LHCN-M2 (cell line): ENCODE measurements at regions not wholly inside any gene's neighbourhood (a gene's known extent, or its start where the extent isn't known, plus 50 kb on each side); places are given as distances from the start of the nearest gene placed in this dataset.

ENCODE experiments used
- DNase-seq: peaks from one replicate; pipeline ENCODE4 v3.0.0-alpha.2; 2012; ENCODE audit warnings: low read depth

DNA sequence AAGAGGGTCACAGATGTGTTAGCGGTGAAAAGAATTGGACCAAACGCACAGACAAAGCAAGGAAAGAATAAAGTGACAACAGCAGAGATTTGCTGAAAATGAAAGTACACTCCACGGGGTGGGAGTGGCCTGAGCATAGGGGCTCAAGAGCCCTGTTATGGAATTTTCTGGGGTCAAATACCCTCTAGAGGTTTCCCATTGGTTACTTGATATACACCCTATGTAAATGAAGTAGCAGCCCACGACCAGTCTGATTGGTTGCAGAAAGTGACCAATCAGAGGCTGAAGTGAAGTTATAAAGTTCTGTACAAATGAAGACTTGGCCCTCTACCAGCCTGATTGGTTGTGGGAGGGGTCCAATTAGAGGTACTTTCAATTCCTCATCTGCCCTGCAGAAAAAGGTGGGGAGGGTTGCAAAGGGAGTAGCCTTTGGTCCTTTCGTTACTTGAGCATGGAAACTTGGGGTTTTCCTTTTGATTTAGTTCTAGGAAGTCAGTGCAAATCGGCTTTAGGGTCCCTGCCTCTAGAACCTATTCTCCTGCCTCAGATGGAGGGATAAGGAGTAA is 125.6 kb upstream of the PRPS1L1 start:
- peak; percentile 12 for DNase-seq

DNA sequence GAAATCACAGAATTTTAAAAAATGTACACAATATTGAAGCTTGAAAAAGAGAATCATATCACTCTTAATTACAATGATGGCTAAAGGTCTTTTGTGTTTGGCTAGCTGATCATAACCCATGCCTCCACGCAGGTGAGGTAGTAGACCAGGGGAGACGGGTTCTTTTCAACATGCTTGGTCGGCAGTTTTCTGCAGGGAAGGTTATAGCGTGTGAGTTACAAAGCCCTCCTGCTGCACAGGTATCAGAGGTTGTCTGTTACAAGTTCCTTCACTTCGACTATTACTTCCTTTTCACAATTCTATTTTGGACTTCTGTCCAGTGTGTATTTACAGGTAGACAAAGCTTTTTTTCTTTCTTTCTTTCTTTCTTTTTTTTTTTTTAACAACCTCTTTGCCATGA is 127.1 kb upstream of the PRPS1L1 start:
- no peak for DNase-seq

DNA sequence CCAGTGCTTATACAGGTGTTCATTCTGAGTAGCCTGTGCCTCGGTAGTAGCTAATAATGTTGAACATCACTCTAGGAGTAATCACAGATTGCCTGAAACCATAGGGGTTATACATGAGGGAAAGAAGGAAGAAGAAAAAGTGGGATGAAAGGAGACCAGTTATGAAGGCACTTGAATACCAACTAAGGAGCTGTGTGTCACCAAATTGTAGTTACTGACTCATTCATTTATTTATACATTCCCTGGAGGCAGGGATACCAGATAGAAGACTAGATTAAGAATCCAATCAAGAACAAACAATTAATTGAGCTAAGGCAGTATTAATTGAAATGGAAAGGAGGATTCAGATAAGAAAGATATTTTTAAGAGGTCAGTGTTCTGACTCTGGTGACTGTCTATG is 129.6 kb upstream of the PRPS1L1 start:
- DNase-seq, result no peak

DNA sequence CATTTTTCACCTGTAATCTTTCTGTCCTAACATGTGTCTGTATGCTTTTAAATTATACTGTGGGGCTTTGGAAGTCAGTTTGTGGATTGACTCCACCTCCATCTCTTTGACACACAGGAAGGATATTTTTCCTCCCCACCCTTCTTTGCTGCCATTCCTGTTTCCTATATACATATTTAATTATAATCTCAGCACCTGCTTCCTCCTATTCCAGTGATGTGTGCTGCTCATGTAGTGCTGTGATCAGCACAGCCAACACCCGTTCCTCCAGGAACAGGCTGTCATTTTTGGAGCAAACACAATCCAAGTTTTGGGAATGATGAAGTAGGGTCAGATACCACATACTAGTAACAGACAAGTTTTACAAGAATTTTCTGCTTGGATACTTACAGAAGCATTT is 135.0 kb upstream of the PRPS1L1 start:
- DNase-seq, result no peak

DNA sequence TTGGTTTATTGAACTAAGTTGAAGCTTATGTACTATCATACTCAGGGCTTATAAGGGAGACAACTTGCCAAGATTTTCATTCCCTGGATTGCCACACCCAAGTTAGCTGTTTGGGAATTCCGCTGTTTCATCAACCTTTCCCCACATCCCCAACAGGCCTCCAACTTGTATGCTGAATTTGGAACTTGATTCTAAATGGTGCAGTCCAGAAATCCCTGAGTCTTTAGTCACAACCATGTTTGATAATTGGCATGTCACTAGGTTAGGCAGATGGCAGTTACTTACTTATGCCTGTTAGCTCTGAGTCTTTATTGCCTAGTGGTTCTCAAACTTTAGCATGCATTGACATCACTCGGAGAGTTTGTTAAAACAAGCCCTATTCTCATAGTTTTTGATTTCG is 135.4 kb upstream of the PRPS1L1 start:
- DNase-seq, result no peak

DNA sequence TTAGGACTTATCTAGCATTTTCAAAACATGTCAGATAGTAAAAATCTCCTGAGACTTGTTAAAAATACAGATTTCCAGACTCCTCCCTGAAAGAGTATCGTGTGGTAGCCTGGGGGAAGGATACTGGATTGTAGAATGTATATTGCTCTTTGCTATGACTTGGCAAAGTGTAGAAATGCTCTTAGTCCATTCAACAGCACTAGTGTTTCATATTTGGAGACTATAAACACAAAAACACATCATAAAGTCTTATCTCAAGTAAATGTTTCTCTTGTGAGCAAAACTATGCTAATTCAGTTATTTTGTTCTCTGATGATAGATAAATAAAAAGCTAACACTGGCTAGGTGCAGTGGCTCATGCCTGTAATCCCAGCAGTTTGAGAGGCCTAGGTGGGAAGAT is 137.5 kb upstream of the PRPS1L1 start:
- DNase-seq, result no peak

DNA sequence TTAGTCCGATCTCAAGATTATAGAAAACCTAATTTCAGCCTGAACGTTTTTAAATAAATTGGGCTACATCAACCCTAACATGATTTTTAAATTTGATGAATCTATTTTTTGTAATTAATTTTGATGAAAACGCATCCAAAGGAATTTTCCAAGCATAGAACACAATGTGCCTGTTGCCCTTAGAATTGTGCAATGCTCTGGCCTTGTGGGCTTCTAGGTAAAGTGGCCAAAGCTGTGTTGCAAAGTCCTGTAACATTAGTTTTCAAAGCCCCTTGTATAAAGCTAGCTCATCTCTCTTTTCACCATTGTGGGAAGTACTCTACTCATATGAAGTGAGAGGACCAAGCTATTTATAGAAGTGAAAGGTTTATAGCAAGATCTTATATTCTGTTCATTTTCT is 138.4 kb upstream of the PRPS1L1 start:
- no peak for DNase-seq

DNA sequence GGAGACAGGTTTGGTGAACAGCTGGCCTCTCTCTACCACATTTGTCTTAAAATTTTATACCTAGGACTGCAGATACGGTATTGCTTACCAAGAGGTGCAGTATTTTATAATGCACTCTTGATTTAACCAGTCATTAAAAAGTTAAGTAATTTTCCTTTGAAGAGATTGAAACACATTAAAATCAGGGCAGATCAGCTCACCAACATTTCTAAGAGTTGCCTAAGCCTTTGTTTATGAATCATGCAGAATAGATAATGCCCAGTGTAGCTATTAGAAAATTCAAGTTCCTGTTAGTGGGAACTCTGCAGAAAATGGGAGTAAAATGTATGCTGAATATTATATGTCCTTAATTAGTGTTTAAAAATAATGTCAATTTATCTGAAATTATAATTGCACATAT is 140.2 kb upstream of the PRPS1L1 start:
- DNase-seq, result no peak

DNA sequence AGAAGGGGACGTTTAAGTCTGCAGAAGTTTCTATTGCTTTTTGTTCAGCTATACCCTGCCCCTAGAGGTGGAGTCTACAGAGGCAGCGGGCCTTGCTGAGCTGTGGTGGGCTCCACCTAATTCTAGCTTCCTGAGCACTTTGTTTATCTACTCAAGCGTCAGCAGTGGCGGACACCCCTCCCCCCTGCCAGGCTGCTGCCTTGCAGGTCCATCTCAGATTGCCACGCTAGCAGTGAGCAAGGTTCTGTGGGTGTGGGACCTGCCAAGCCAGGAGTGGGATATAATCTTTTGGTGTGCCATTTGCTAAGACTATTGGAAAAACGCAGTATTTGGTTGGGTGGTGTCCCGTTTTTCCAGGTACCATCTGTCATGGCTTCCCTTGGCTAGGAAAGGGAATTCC is 147.3 kb upstream of the PRPS1L1 start:
- no peak for DNase-seq

DNA sequence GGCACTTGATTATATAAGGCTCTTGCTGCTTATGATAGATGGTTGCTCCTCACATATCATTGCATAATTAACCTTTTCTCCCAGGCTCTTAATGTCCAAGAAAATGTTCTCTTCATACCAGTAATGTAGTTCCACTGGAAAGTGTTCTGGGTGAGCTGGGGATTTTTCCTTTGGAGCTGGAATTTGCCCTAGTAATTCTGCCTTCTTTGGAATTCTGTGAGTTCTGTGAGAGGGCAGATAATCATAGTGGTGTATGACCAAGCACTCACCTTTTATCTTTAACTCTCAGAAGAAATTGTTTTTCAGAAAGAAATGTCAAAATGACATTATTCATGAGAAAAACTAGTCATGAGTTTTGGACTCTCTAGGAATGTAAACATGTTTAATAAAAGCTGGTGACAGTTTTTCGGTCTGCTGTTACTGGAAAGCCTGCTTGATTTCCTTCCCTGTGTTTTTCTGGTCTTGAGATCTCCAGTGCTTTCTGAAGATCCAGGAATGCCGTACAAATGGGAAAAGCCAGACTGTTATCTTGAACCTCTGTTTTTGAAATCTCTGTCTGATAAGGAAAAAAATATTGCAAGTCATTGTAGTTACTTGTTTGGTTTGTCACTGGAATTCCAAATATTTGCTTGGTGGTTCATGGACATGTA is 148.3 kb upstream of the PRPS1L1 start:
- no peak for DNase-seq

DNA sequence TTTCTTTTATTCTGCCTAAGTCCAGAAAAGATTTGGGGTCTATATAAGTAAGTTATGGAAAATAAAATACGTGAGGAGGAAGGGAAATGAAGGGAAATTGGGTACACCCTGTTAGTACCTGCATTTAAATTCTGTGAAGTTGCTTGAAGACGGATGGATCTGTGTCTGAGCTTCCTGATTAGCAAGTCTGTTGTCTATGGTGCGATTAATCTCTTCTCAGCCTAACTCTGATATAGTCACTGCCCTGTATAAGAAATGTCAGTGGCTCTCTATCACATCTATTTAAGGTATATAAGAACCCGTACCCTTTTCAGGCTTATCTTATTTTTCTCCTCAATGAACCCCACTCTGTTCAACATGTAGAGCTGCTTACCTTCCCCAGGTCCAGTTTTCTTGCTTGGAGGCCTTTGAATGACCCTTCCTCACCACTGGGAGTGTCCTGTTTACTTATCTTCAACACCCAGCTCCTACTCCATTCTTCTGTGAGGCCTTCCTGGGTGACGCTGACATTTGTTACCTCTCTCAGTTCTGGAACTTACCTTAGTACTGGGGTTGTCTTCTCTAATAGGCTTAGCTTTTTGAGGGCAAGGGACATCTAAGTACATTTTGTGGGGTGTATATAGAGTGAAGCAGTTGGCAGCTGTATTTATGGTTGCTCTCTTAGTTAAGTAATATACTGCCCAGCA is 149.6 kb upstream of the PRPS1L1 start:
- DNase-seq, result no peak

DNA sequence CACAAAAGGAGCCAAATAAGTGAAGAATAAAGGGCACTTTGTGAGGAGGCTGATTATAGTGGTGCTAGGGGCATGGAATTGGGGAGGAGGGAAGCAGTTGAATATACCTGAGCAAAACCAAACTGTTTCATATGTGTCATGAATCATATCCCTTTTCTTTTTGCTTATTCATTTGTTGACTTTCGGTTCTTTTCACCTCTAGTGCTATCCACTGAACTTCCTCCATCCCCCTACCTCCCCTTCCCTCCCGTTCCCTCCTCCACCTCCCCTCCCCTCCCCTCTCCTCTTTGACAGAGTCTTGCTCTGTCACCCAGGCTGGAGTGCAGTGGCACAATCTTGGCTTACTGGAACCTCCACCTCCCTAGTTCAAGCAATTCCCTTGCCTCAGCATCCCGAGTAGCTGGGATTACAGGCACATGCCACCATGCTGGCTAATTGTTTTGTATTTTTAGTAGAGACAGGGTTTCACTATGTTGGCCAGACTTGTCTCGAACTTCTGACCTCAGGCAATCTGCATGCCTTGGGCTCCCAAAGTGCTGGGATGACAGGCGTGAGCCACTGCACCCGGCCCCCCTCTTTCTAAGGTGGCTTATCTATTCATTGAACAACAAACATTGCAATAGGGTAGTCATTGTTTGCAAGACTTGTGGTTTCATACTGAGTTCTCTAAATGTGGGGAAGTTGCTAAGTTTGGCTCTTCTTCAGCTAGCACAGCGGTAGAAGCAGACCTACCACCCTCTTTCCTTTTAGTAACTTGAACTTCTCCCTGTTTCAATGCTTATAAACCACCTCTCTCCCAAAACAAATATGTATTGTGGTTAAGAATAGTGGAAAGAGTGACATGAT is 150.4 kb upstream of the PRPS1L1 start:
- DNase-seq, result peak; percentile 4

DNA sequence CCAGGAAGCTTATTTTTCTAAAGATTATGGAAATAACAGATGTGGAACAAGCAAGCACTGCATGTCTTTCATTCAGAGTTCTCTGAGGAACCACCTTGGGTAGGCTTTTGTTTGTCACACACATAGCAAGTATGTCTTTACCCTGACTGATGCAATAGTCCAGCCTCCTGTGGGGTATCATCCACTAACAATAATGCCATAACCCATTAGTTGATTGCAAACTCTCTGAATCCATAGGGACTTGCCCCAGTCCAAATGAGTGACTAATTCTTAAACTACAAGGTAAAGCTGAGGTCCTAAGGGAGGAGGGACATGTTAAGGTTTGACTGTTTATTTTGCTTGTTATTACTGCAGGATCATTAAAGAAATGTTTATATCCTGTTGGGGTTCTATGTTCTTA is 151.4 kb upstream of the PRPS1L1 start:
- no peak for DNase-seq

DNA sequence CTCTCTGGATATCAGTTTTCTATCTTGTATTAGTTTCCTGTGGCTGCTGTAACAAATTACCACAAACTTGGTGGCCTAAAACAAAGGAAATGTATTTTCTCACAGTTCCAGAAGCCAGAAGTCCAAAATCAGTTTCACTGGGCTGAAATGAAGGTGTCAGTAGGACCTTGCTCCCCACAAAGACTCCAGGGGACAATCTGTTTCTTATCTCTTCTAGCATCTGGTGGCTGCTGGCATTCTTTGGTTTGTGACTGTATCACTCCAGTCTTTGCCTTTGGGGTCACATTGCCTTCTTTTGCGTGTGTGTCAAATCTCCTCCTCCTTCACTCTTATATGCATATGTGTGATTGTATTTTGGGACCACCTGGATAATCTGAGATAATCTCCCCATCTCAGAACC is 153.0 kb upstream of the PRPS1L1 start:
- no peak for DNase-seq

DNA sequence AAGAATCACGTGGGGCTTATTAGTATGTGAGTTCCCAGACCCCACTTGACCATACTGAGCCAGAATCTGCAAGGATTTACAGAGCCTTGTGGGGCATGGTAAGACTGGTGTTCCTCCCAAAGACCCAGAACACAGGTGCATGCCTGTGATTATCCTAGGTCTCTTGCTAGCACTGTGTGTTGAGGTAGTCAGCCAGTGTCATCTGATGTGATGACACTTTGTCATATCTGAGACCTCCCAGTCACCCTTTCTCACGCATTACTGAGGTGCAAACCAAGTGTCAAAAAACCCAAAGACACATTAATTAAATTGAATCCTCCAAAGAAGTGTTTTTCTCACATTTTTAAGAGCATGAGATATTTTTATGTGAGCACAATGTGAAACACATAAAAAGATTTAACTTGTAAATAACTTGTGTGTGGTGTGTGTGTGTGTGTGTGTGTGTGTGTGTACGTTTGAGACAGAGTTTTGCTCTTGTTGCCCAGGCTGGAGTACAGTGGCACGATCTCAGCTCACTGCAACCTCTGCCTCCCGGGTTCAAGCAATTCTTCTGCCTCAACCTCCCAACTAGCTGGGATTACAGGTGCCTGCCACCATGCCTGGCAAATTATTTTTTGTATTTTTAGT is 162.0 kb upstream of the PRPS1L1 start:
- no peak for DNase-seq

DNA sequence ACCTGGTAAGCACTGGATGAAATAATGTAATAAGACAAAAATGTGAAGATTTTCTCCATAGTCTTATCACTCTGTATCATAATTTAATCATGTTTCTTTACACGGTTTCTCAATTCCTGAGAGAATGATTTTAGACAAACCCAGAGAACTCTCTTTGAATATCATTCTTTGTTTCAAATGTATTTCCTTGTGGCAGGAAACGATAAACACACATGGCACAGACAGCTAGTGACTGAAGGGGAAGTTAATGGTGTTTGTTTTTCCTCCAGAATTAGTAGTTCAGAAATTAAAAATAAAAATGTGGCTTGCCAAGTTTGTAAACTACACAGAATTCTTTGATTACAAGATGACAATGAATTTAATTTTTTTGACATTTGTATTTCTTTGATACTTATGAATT is 163.7 kb upstream of the PRPS1L1 start:
- DNase-seq, result no peak

DNA sequence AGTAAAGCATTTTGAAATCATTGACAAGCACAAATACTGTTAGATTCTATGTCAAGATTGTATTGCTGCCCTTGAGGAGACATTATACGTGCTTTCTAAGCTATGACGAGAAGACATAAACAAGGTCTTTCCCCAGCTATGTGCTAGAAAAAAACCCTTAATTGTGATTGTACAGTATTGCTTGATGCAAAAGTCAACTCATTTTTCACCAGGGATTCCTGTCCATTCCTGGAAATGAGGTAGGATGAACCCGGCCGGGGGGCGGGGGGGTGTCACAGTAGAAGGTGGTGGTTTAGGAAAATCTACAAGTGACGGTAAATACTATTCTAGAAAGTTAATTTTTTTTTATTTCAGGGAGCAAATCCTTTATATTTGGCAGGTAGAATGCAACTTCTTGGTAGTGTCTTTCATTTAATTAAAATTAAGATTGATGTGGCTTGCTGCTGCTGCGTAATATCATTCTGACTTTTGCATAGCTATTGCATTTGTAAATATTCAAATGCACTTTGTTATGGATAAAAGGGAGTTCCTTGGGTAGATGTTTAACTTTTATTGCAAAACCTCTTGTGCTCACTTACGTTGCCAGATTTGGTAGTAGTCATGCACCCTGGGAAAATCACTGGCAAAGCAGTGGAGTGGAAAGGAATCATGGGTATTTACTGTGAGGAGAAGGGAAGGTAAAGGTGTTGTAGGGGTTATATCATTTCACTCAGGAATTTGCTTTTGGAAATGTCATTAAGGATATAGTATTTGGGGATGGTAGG is 164.4 kb upstream of the PRPS1L1 start:
- DNase-seq, result no peak

DNA sequence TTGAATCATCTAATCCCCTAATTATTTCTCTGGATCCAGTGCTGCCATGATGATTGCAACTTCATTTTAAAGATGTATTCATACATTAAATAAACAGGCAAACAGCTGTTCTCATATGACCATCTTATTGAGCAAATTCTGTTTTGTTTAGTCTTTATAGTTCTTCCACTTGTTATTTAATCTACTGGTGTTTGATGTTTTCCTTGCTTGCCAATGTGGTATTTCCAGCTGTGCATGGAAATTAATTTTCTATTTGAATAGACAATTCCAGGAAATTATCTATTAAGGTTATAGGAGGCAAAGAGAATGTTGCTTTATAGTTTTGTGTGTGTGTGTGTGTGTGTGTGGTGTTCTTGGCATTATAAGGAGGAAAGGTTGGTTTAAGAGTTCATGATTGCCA is 167.0 kb upstream of the PRPS1L1 start:
- DNase-seq, result no peak

DNA sequence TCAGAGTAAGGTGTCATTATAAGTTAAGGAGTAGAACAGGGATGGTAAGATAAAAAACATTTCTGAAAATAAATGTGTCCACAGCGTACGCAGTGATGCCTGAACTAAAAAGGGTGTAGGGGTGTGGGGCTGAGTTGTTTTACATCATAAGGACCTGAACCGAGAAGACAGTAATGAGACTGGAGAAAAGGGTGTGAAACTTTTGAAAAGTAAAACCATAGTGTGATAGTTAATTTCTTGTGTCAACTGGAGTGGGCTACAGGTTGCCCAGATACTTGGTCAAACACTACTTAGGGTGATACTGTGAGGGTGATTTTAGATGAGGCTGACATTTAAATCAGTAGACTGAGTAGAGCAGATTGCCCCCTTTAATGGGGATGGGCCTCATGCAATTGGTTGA is 169.0 kb upstream of the PRPS1L1 start:
- DNase-seq, result no peak

DNA sequence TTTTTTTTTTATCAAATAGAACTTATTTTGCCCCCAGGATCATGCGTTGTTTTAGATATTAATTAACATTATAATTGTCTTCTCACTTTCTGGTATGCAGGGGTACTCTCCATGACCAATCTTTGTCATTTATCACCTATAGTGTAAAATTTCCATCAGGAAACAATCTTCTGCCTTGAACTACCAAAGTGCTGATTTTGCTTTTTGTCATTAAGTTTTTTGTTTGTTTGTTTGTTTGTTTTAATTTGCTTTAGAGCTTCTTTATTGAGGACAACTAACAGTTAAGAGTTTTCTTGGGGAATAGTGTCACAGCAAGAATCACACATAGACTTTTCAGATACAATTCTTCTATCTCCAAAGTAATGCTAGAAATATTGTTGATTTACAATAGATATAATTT is 171.2 kb upstream of the PRPS1L1 start:
- DNase-seq, result no peak

DNA sequence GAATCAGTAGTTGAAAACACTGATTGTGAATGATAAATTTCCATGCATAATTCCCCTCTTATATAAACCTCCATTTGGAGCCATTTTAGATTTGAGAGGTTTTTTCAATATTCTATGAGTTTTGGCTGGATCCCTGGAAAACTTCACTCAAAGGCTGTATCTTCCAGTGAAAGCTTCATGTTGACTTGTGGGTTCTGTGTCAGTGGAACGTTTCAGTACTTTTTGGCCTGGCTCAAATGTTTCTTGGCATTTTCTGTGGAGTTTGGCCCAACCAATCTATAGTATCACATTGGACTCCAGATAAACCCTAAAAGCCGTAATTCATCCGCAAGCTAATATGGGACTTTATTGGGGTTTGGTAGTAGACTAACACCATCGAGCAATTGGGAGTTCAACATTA is 172.6 kb upstream of the PRPS1L1 start:
- DNase-seq, result no peak
